ENCODE measurements at regions not wholly inside any gene's neighbourhood (a gene's known extent, or its start where the extent isn't known, plus 50 kb on each side); places are given as distances from the start of the nearest gene placed in this dataset.

GRCh38 chr20:10939331-10939941 is 265.6 kb upstream of the JAG1 start:
- H3K4me1 ChIP-seq: no peaks in the 10 kb centered on the region
- no peaks in the 10 kb centered on the region for H3K36me3 ChIP-seq
- H3K4me3 ChIP-seq: no peak overlapping the region
- H3K9me3 ChIP-seq: no peaks in the 10 kb centered on the region
- no peak for DNase-seq
- no peaks in the 10 kb centered on the region for H3K27me3 ChIP-seq
- H3K27ac ChIP-seq: no peak overlapping the region
- TF ChIP-seq CTCF (IDR thresholded peaks at IDR 0.05): no peak
- no peak for TF ChIP-seq POLR2A (IDR thresholded peaks at IDR 0.05)

- Histone ChIP-seq H3K27ac (no peak overlapping the region), H3K9me3 (no peaks in the 10 kb centered on the region), H3K4me1 (no peaks in the 10 kb centered on the region), H3K4me3 (no peak overlapping the region), H3K36me3 (no peaks in the 10 kb centered on the region), H3K27me3 (no peaks in the 10 kb centered on the region)
- DNase-seq: no peak
- TF ChIP-seq CTCF (IDR thresholded peaks at IDR 0.05) (no peak), POLR2A (IDR thresholded peaks at IDR 0.05) (no peak)
Measured at GRCh38 chr20:10940941-10941340, 267.1 kb upstream of the JAG1 start.

- H3K27ac ChIP-seq: no peak overlapping the region
Measured at GRCh38 chr20:10943686-10944265, 270.0 kb upstream of the JAG1 start.

GRCh38 chr20:10946124-10946880 is 272.5 kb upstream of the JAG1 start:
- DNase-seq: no peak
- Histone ChIP-seq H3K4me3 (no peak overlapping the region), H3K9me3 (no peaks in the 10 kb centered on the region), H3K27me3 (no peaks in the 10 kb centered on the region), H3K36me3 (no peaks in the 10 kb centered on the region), H3K27ac (no peak overlapping the region), H3K4me1 (no peaks in the 10 kb centered on the region)
- TF ChIP-seq POLR2A (IDR thresholded peaks at IDR 0.05) (no peak), CTCF (IDR thresholded peaks at IDR 0.05) (no peak)

More at GRCh38 chr20:10943686-10944265, 270.0 kb upstream of the JAG1 start:
- no peak for DNase-seq
- no peaks in the 10 kb centered on the region for H3K9me3 ChIP-seq
- H3K4me1 ChIP-seq: no peaks in the 10 kb centered on the region
- H3K27me3 ChIP-seq: no peaks in the 10 kb centered on the region
- no peak for TF ChIP-seq POLR2A (IDR thresholded peaks at IDR 0.05)
- TF ChIP-seq CTCF (IDR thresholded peaks at IDR 0.05): no peak
- no peak overlapping the region for H3K4me3 ChIP-seq
- H3K36me3 ChIP-seq: no peaks in the 10 kb centered on the region

- H3K4me3 ChIP-seq: no peak overlapping the region
- no peak overlapping the region for H3K27ac ChIP-seq
- no peaks in the 10 kb centered on the region for H3K36me3 ChIP-seq
- H3K9me3 ChIP-seq: no peaks in the 10 kb centered on the region
- H3K27me3 ChIP-seq: no peaks in the 10 kb centered on the region
- TF ChIP-seq POLR2A (IDR thresholded peaks at IDR 0.05) (no peak), CTCF (IDR thresholded peaks at IDR 0.05) (no peak)
- DNase-seq: no peak
- H3K4me1 ChIP-seq: no peaks in the 10 kb centered on the region
Measured at GRCh38 chr20:10947726-10948125, 273.9 kb upstream of the JAG1 start.

All from Peyer's patch (tissue), 4 donors.